Choroid plexus epithelial cell (primary cell): ENCODE measurements at regions not wholly inside any gene's neighbourhood (a gene's known extent, or its start where the extent isn't known, plus 50 kb on each side); places are given as distances from the start of the nearest gene placed in this dataset.

Experiments
- DNase-seq: peaks from one replicate; pipeline ENCODE4 v3.0.0-alpha.2; 2010; ENCODE audit warnings: low read depth
- H3K4me3 ChIP-seq: 2 replicates; pipeline ENCODE4 v1.5.1; 2011; ENCODE audit warnings: low read depth, mild to moderate bottlenecking, control low read depth, low read length, moderate library complexity
- TF ChIP-seq, protein P1 (sequence below): conservative IDR thresholded peaks from 2 replicates; pipeline ENCODE4 v1.5.1; 2011; ENCODE audit warnings: low read depth, mild to moderate bottlenecking, control low read depth, inconsistent platforms, low read length, moderate library complexity

GRCh38 chr12:11973396-11973795, 97.3 kb upstream of the BCL2L14 start:
- H3K4me3 ChIP-seq: no peak overlapping the region
- no peak for DNase-seq
- TF ChIP-seq, protein P1, sequence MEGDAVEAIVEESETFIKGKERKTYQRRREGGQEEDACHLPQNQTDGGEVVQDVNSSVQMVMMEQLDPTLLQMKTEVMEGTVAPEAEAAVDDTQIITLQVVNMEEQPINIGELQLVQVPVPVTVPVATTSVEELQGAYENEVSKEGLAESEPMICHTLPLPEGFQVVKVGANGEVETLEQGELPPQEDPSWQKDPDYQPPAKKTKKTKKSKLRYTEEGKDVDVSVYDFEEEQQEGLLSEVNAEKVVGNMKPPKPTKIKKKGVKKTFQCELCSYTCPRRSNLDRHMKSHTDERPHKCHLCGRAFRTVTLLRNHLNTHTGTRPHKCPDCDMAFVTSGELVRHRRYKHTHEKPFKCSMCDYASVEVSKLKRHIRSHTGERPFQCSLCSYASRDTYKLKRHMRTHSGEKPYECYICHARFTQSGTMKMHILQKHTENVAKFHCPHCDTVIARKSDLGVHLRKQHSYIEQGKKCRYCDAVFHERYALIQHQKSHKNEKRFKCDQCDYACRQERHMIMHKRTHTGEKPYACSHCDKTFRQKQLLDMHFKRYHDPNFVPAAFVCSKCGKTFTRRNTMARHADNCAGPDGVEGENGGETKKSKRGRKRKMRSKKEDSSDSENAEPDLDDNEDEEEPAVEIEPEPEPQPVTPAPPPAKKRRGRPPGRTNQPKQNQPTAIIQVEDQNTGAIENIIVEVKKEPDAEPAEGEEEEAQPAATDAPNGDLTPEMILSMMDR: no peak

DNA sequence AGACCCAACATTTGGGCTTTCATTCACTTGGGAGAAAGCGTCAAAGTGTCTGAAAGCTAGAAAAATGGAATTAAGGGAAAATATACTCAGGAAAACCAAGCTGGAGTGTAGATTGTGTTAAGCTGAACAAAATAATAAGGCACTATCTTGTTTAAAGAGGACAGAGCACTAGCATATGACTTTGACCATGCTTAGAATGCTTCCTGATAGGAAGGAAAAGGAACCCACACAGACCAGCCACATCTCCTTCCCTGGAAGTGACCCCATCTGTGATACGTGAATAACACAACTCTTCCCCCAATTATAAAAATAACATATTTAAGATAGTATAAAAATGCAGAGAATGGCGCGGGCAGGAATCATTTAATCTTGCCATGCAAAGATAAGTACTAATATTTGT, 94.7 kb upstream of the BCL2L14 start:
- no peak for DNase-seq
- H3K4me3 ChIP-seq: no peak overlapping the region
- TF ChIP-seq, protein P1: no peak

GRCh38 chr12:11978726-11979384, 91.9 kb upstream of the BCL2L14 start:
- H3K4me3 ChIP-seq: no peak overlapping the region
- TF ChIP-seq, protein P1: no peak
- DNase-seq: peak; percentile 60

DNA sequence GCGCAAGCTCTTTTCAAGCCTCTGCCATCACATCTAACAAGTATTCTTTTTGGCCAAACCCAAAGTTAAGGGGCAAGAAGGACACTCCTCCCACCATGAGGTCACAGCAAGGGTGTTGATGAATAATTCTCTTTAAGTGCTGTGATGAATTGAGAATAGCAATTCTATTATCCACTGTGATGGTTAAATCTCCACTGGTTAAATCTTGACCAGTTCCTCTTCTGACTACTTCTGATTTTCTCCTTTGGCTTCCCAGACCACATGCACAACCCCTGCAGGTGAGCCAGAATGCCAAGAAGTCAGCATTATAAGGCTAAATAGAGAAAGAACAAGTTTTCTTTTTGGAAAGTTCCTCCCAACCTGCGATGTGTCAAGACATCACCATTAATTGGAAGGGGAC, 90.6 kb upstream of the BCL2L14 start:
- TF ChIP-seq, protein P1: no peak
- DNase-seq: no peak
- H3K4me3 ChIP-seq: no peak overlapping the region

DNA sequence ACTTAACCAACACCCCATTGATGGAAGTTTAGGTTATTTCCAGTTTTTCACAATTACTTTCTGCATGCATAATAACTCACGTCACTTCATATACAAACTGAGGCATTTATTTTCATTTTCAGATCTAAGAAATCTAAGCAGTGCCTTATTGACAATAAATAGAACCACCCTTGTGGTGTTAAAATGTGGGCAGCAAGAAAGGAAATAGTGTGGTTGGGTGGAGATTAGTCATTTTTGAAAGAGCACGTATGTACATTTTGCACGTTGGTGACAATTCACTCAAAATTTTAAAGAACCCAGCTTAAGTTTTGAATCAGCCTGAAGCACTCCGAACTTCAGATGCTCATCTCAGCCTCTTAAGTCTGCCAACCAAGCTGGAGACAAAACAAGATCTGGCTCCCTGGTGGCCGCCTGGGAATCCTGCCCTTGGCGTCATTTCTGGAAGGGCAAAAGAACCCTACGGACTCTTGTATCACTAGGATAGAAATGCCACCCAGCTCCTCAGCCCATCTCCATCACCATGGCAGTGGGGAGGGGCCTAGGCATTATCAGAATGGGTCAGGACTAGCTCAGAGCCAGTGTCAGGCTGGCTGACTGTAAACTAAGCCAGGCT, 89.5 kb upstream of the BCL2L14 start:
- DNase-seq: no peak
- TF ChIP-seq, protein P1: no peak
- no peak overlapping the region for H3K4me3 ChIP-seq

DNA sequence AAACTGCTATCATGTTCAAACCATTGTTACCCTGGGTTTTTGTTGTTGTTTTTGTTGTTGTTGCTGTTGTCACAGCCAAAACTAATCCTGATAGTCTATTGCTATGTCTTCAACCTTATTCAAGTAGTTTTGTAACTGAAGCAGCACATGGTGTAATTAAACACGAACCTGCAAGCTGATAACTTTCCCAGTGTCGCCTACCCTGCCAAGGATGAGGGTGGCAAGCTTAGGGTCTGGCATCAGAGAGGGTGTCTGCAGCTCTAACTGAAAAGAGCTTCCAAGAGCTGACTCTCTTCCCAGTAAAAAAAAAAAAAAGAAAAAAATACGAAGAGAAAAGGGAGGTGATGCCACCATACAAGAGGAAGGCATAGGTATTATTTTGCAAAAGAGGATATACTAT, 86.3 kb upstream of the BCL2L14 start:
- no peak for DNase-seq
- no peak overlapping the region for H3K4me3 ChIP-seq
- TF ChIP-seq, protein P1: no peak

DNA sequence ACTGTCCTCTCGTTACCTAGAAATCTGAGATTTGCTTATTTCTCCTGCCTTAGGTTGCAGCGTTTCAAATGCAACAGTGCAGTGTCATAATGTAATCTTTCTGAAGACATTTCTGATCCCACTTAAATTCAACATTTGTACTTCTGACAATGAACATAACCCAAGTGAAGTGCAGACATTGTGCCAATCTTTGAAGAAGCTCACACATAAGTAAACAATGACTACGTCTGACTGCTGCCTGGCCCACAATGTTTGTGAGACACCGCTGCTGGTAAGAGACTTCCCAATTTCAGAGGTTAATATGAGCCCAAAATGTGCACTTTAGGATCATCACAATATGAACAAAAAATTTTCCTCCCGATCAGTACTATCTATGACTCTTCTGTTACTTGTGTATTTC, 84.6 kb upstream of the BCL2L14 start:
- TF ChIP-seq, protein P1: no peak
- no peak for DNase-seq
- no peak overlapping the region for H3K4me3 ChIP-seq
